ENCODE measurements at regions not wholly inside any gene's neighbourhood (a gene's known extent, or its start where the extent isn't known, plus 50 kb on each side); places are given as distances from the start of the nearest gene placed in this dataset.

DNA sequence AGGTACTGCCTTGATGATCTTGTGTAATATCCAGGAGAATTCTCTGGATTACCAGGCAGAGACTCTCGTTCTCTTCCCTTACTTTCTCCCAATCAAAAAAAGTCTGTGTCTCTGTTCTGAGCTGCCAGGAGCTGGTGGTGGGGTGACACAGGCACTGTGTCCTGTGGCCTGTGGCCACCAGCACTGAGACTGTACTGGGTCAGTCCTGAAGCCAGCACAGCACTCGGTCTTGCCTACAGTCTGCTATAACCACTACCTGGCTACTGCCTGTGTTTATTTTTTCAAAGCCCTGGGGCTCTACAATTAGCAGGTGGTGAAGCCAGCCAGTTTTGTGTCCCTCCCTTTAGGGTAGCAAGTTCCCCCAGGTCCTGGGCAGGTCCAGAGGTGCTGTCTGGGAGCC lies 331.1 kb upstream of the MAGEB18 start:
- RAD21 ChIA-PET (ENCODE audit: unreplicated experiment): no interaction called here
- FAIRE-seq: no peak

More for the DNA sequence above, 331.1 kb upstream of the MAGEB18 start:
- Histone ChIP-seq H3K36me3 (ENCODE audit: control insufficient read depth in 2 of 2, insufficient read depth in 2 of 2, low read length in 1 of 2) (no peaks in the 10 kb centered on the region), H3K9ac (ENCODE audit: control insufficient read depth, insufficient read depth, low read length) (no peak overlapping the region), H3K27me3 (replicated peaks in 1 of 2; ENCODE audit: control insufficient read depth in 2 of 2, insufficient read depth in 2 of 2, low read length in 1 of 2) (no peaks in the 10 kb centered on the region), H3K4me2 (ENCODE audit: control insufficient read depth, insufficient read depth) (no peak overlapping the region), H3K27ac (ENCODE audit: control insufficient read depth, insufficient read depth) (no peak overlapping the region), H3K9me3 (replicated peaks; ENCODE audit: control insufficient read depth, insufficient read depth, low read length) (no peaks in the 10 kb centered on the region), H4K20me1 (ENCODE audit: control insufficient read depth, insufficient read depth) (no peaks in the 10 kb centered on the region), H3K79me2 (ENCODE audit: control insufficient read depth, insufficient read depth, low read length) (no peaks in the 10 kb centered on the region), H3K4me1 (ENCODE audit: control insufficient read depth, insufficient read depth, low read length) (no peaks in the 10 kb centered on the region), H2AFZ (ENCODE audit: control insufficient read depth, low read depth, low read length) (no peak overlapping the region), H3K4me3 (no peak overlapping the region)
- CTCF ChIA-PET: no interaction called here
- BruUV-seq (replicated peaks): no TSS peak
- TF ChIP-seq, protein P1, sequence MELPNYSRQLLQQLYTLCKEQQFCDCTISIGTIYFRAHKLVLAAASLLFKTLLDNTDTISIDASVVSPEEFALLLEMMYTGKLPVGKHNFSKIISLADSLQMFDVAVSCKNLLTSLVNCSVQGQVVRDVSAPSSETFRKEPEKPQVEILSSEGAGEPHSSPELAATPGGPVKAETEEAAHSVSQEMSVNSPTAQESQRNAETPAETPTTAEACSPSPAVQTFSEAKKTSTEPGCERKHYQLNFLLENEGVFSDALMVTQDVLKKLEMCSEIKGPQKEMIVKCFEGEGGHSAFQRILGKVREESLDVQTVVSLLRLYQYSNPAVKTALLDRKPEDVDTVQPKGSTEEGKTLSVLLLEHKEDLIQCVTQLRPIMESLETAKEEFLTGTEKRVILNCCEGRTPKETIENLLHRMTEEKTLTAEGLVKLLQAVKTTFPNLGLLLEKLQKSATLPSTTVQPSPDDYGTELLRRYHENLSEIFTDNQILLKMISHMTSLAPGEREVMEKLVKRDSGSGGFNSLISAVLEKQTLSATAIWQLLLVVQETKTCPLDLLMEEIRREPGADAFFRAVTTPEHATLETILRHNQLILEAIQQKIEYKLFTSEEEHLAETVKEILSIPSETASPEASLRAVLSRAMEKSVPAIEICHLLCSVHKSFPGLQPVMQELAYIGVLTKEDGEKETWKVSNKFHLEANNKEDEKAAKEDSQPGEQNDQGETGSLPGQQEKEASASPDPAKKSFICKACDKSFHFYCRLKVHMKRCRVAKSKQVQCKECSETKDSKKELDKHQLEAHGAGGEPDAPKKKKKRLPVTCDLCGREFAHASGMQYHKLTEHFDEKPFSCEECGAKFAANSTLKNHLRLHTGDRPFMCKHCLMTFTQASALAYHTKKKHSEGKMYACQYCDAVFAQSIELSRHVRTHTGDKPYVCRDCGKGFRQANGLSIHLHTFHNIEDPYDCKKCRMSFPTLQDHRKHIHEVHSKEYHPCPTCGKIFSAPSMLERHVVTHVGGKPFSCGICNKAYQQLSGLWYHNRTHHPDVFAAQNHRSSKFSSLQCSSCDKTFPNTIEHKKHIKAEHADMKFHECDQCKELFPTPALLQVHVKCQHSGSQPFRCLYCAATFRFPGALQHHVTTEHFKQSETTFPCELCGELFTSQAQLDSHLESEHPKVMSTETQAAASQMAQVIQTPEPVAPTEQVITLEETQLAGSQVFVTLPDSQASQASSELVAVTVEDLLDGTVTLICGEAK (IDR thresholded peaks at IDR 0.05; ENCODE audit: borderline replicate concordance): no peak
- no peak for TF ChIP-seq RAD51 (IDR thresholded peaks at IDR 0.05)
- TF ChIP-seq BRCA1 (IDR thresholded peaks at IDR 0.05; ENCODE audit: low read depth, low read length): no peak
- TF ChIP-seq HCFC1 (IDR thresholded peaks at IDR 0.05; ENCODE audit: low read length): no peak
- TF ChIP-seq TCF7 (IDR thresholded peaks at IDR 0.05; ENCODE audit: borderline replicate concordance): no peak
- TF ChIP-seq PAX5 (IDR thresholded peaks at IDR 0.05; ENCODE audit: borderline replicate concordance, low read depth, low read length): no peak
- TF ChIP-seq, protein P2, sequence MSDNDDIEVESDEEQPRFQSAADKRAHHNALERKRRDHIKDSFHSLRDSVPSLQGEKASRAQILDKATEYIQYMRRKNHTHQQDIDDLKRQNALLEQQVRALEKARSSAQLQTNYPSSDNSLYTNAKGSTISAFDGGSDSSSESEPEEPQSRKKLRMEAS (IDR thresholded peaks at IDR 0.05; ENCODE audit: low read depth, low read length): no peak
- no peak for TF ChIP-seq KDM1A (IDR thresholded peaks at IDR 0.05; ENCODE audit: borderline replicate concordance)
- no peak for TF ChIP-seq NKRF (conservative IDR thresholded peaks at IDR 0.05)
- SMC1A ChIA-PET (ENCODE audit: uncharacterized antibody, unreplicated experiment): no interaction called here
- POLR2A ChIA-PET: no interaction called here
- WGBS (ENCODE audit: insufficient coverage, insufficient replicate concordance, low lambda C conversion rate, missing lambda C conversion rate): 0% methylated on average over 2 of the region's 2 CpGs
- in situ Hi-C loops (cut with MboI) (no loop called here), intact Hi-C loops (cut with micrococcal nuclease; ENCODE audit: unreplicated experiment) (no loop called here)
- DNase-seq (ENCODE audit: low read depth, low spot score) (no peak), ATAC-seq (no peak)
